Spinal cord (tissue), 9 donors: ENCODE measurements at regions not wholly inside any gene's neighbourhood (a gene's known extent, or its start where the extent isn't known, plus 50 kb on each side); places are given as distances from the start of the nearest gene placed in this dataset.

Experiments
- DNase-seq, 6 donors: peaks; one replicate each; pipeline versions ENCODE4 v3.0.0 to v3.0.0-alpha.2; 2013 to 2015; ENCODE audit warnings: low spot score in 6 of 6, low read depth in 4 of 6
- H3K27ac ChIP-seq: one replicate; pipeline ENCODE4 v1.5.1; 2013; ENCODE audit warnings: low read depth, low read length, control low read depth
- H3K27me3 ChIP-seq: one replicate; pipeline ENCODE4 v1.6.1; 2013; ENCODE audit warnings: low read length; ENCODE audit not compliant: control insufficient read depth, insufficient read depth
- H3K36me3 ChIP-seq: one replicate; pipeline ENCODE4 v1.6.1; 2013; ENCODE audit warnings: low read length; ENCODE audit not compliant: control insufficient read depth, insufficient read depth
- H3K4me1 ChIP-seq: one replicate; pipeline ENCODE4 v1.6.1; 2013; ENCODE audit warnings: low read length; ENCODE audit not compliant: control insufficient read depth, insufficient read depth
- H3K4me3 ChIP-seq: one replicate; pipeline ENCODE4 v1.5.1; 2013; ENCODE audit warnings: low read depth, low read length, control low read depth
- H3K9me3 ChIP-seq: one replicate; pipeline ENCODE4 v1.6.1; 2013; ENCODE audit warnings: low read length; ENCODE audit not compliant: control insufficient read depth, insufficient read depth
- WGBS: methylation state at CpG from one replicate; pipeline ENCODE4 v1.1.5; 2013; ENCODE audit warnings: missing lambda C conversion rate; ENCODE audit not compliant: insufficient coverage; 5-methylcytosine and 5-hydroxymethylcytosine counted together
- donor health status: healthy.

DNA sequence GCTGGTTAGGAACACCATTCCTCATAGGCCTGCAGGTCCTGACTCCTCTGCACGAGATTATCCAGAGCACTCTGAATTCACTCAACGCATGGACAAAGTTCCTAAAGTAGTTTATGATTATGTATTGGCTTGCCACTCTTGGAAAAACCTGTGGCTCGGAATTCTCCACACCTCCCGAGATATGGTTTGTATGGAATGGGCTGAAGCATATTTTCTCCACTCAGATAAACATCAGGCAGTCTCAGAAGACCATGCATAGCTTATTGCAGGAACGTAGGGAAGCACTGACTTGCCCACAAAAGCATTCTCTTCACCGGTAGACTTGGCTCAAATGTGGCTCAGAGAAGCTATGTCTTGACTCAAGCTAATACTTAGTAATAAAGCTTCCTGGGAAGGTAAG, 338.6 kb upstream of the NFE2L3 start:
- H3K9me3 ChIP-seq: no peaks in the 10 kb centered on the region
- no peak overlapping the region for H3K27ac ChIP-seq
- DNase-seq: no peak
- no peaks in the 10 kb centered on the region for H3K36me3 ChIP-seq
- H3K27me3 ChIP-seq: no peaks in the 10 kb centered on the region
- no peak overlapping the region for H3K4me3 ChIP-seq
- WGBS: 93% methylated on average over 2 of the region's 6 CpGs
- H3K4me1 ChIP-seq: no peaks in the 10 kb centered on the region

- H3K4me3 ChIP-seq: no peak overlapping the region
- no CpG with 5 or more reads among the region's 2 CpGs for WGBS
- H3K27ac ChIP-seq: no peak overlapping the region
- no peaks in the 10 kb centered on the region for H3K4me1 ChIP-seq
- H3K36me3 ChIP-seq: no peaks in the 10 kb centered on the region
- H3K9me3 ChIP-seq: no peaks in the 10 kb centered on the region
- no peaks in the 10 kb centered on the region for H3K27me3 ChIP-seq
- no peak for DNase-seq
Observed at GRCh38 chr7:25815711-25816110, 336.3 kb upstream of the NFE2L3 start.

DNA sequence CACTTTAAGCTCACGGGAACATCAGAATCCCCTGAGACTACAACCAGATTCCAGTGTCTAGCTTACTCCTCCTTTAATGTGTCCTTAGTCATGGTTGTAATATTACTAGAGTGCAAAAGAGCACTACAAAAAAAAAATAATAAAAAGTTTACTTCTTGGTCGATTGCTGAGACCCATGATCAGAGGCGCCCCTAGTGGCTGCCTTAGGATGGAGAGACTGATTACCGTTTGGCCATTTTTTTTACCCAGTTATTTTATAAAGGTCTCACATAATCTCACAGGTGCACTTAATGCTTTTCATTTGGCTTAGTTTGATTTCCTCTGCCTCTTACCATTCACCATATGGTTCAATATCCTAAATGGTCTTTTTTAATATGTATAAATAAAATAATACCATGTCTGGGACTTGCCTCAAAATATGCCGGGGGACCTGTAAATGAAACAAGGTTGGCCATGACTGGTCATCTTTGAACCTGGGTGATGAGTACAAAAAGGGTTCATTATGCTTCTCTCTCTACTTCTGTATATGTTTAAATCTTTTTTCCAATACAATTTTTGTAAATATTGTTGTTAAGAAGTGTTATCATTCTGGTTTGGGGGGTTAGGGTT, 331.5 kb upstream of the NFE2L3 start:
- no peak overlapping the region for H3K27ac ChIP-seq

DNA sequence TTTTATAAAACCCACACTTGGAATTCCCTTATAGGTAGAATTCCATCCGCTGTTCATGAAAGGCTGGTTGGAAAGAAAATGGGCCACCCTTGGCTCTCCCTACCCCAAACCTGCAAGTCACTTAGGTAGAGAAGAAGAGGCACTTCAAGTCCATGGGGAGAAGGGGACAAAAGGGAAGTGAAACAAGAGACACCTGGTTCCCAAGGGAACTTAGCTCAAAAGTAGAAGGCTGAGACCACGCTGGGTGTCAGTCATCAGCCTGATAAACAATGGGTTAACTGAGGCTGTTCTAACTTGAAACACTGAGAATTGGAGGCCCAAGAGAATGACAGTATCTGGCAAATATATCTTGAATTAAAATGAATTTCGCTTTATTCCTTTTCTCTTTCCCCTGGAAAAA, 330.8 kb upstream of the NFE2L3 start:
- DNase-seq: no peak
- H3K4me3 ChIP-seq: no peak overlapping the region
- no peaks in the 10 kb centered on the region for H3K9me3 ChIP-seq
- no peaks in the 10 kb centered on the region for H3K36me3 ChIP-seq
- no peaks in the 10 kb centered on the region for H3K27me3 ChIP-seq
- no peaks in the 10 kb centered on the region for H3K4me1 ChIP-seq
- no peak overlapping the region for H3K27ac ChIP-seq
- 83% methylated on average over 1 of the region's 3 CpGs for WGBS

More for the DNA sequence above, 331.5 kb upstream of the NFE2L3 start:
- no CpG with 5 or more reads among the region's 5 CpGs for WGBS
- Histone ChIP-seq H3K4me1 (no peaks in the 10 kb centered on the region), H3K27me3 (no peaks in the 10 kb centered on the region), H3K4me3 (no peak overlapping the region), H3K9me3 (no peaks in the 10 kb centered on the region), H3K36me3 (no peaks in the 10 kb centered on the region)
- DNase-seq: no peak

- H3K4me1 ChIP-seq: no peaks in the 10 kb centered on the region
- DNase-seq: no peak
- no peaks in the 10 kb centered on the region for H3K27me3 ChIP-seq
- no peaks in the 10 kb centered on the region for H3K9me3 ChIP-seq
- H3K27ac ChIP-seq: no peak overlapping the region
- no peaks in the 10 kb centered on the region for H3K36me3 ChIP-seq
- no peak overlapping the region for H3K4me3 ChIP-seq
- no CpG with 5 or more reads among the region's 4 CpGs for WGBS
Observed at GRCh38 chr7:25822823-25823222, 329.2 kb upstream of the NFE2L3 start.

DNA sequence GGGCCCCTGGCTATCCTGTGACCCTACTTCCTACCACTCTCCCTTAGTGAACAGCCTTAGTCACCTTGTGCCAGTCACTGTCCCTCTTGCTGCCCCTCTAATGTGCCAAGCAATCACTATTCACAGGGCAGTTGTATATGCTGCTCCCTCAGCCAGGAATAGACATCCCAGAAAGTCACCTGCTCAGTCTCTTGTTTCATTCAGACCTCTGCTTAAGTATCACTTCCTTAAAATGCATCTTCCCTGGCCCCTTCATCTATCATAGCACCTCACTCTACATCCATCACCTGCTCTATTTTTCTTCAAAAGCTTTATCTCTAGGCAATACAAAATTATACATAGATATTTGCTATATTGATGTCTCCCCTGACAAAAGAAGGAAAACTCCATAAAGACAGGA, 328.4 kb upstream of the NFE2L3 start:
- H3K27ac ChIP-seq: no peak overlapping the region
- DNase-seq: no peak
- H3K4me1 ChIP-seq: no peaks in the 10 kb centered on the region
- H3K4me3 ChIP-seq: no peak overlapping the region
- H3K9me3 ChIP-seq: no peaks in the 10 kb centered on the region
- H3K36me3 ChIP-seq: no peaks in the 10 kb centered on the region
- no peaks in the 10 kb centered on the region for H3K27me3 ChIP-seq

- H3K27ac ChIP-seq: no peak overlapping the region
- no peak for DNase-seq
- no CpG with 5 or more reads among the region's 1 CpG for WGBS
- no peaks in the 10 kb centered on the region for H3K4me1 ChIP-seq
- H3K36me3 ChIP-seq: no peaks in the 10 kb centered on the region
- no peak overlapping the region for H3K4me3 ChIP-seq
- H3K9me3 ChIP-seq: no peaks in the 10 kb centered on the region
- H3K27me3 ChIP-seq: no peaks in the 10 kb centered on the region
Observed at GRCh38 chr7:25828468-25828867, 323.5 kb upstream of the NFE2L3 start.

- H3K4me3 ChIP-seq: no peak overlapping the region
- no peaks in the 10 kb centered on the region for H3K27me3 ChIP-seq
- no peaks in the 10 kb centered on the region for H3K4me1 ChIP-seq
- H3K27ac ChIP-seq: peak overlapping the region; percentile 29
- H3K36me3 ChIP-seq: no peaks in the 10 kb centered on the region
- no peaks in the 10 kb centered on the region for H3K9me3 ChIP-seq
- no peak for DNase-seq
Observed at GRCh38 chr7:25829663-25830062, 322.3 kb upstream of the NFE2L3 start.

GRCh38 chr7:25830215-25830614, 321.8 kb upstream of the NFE2L3 start:
- Histone ChIP-seq H3K27ac (peak overlapping the region; percentile 29), H3K36me3 (no peaks in the 10 kb centered on the region), H3K9me3 (no peaks in the 10 kb centered on the region), H3K4me1 (no peaks in the 10 kb centered on the region), H3K27me3 (no peaks in the 10 kb centered on the region), H3K4me3 (no peak overlapping the region)
- WGBS: no CpG with 5 or more reads among the region's 3 CpGs
- peak in 3 of 6 donors; percentile 66 to 84 (median 80) for DNase-seq

- Histone ChIP-seq H3K27ac (peak overlapping the region; percentile 72), H3K4me1 (no peaks in the 10 kb centered on the region), H3K9me3 (no peaks in the 10 kb centered on the region), H3K27me3 (no peaks in the 10 kb centered on the region), H3K36me3 (no peaks in the 10 kb centered on the region), H3K4me3 (no peak overlapping the region)
- no CpG with 5 or more reads among the region's 6 CpGs for WGBS
- peak in 2 of 6 donors; percentile 28 to 59 for DNase-seq
Observed at GRCh38 chr7:25831062-25831691, 320.8 kb upstream of the NFE2L3 start.
